ENCODE measurements at regions not wholly inside any gene's neighbourhood (a gene's known extent, or its start where the extent isn't known, plus 50 kb on each side); places are given as distances from the start of the nearest gene placed in this dataset.

DNA sequence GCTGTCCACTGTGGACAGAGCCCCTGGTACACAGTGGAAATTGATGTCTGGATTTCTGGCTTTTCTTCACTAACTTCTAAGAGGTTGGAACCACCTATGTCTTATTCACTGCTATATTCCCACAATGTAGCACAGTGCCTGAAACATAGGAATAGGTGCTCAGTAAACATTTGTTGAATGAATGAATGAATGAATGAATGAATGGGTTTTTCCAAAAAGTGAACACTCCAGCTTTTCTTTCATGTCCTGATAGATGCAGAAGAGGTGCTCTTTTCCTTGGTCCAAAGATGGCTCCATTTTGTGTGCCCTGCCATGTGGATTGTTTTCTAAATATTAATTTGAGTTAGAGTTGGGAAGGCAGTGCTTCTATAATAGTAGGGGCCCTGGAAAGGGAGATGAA is 124.1 kb downstream of the SP3 start:
- H3K4me3 ChIP-seq (ENCODE audit: low read depth, low read length, poor library complexity, severe bottlenecking), result no peak overlapping the region
- H3K36me3 ChIP-seq (ENCODE audit: insufficient read depth, low read length, poor library complexity, severe bottlenecking), result no peaks in the 10 kb centered on the region
- POLR2A ChIA-PET (ENCODE audit: low non-redundant PET), result no interaction called here
- H3K27me3 ChIP-seq (replicated peaks; ENCODE audit: insufficient read depth, low read depth, low read length, poor library complexity), result no peaks in the 10 kb centered on the region
- no peaks in the 10 kb centered on the region for H3K9me3 ChIP-seq (ENCODE audit: low read depth, low read length, poor library complexity, severe bottlenecking)
- TF ChIP-seq EZH2 (IDR thresholded peaks at IDR 0.05; ENCODE audit: borderline replicate concordance, low read depth, low read length, poor library complexity, severe bottlenecking), result no peak
- TF ChIP-seq, protein P1, sequence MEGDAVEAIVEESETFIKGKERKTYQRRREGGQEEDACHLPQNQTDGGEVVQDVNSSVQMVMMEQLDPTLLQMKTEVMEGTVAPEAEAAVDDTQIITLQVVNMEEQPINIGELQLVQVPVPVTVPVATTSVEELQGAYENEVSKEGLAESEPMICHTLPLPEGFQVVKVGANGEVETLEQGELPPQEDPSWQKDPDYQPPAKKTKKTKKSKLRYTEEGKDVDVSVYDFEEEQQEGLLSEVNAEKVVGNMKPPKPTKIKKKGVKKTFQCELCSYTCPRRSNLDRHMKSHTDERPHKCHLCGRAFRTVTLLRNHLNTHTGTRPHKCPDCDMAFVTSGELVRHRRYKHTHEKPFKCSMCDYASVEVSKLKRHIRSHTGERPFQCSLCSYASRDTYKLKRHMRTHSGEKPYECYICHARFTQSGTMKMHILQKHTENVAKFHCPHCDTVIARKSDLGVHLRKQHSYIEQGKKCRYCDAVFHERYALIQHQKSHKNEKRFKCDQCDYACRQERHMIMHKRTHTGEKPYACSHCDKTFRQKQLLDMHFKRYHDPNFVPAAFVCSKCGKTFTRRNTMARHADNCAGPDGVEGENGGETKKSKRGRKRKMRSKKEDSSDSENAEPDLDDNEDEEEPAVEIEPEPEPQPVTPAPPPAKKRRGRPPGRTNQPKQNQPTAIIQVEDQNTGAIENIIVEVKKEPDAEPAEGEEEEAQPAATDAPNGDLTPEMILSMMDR (conservative IDR thresholded peaks at IDR 0.05; ENCODE audit: low read depth, low read length), result no peak
- intact Hi-C loops (cut with micrococcal nuclease; ENCODE audit: unreplicated experiment), result no loop called here
- DNase-seq (ENCODE audit: low spot score), result no peak
- no peak overlapping the region for H3K27ac ChIP-seq (ENCODE audit: low read depth, low read length, poor library complexity, severe bottlenecking)
- no peaks in the 10 kb centered on the region for H3K4me1 ChIP-seq (ENCODE audit: insufficient read depth, low read length, poor library complexity, severe bottlenecking)
- no TSS peak for BruUV-seq (replicated peaks)
- CTCF ChIA-PET, result no interaction called here

DNA sequence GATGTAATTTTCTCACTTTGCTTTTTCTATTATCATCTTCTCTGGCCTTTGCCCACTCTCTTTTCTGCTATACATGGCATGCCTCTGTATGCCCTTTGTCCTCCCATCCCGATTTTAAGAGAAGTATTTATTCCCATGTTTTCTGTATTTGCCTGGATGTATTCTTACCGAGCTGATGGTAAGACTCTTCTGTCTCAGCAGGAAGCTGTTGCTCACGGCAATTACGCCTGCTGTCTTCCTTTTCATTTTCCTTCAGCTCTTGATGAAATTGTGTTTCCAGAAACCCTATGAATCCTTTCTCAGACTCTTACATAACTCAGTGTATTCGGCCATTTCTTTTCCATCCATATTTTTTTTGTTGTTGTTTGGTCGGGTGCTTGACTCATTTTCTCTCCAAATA is 121.6 kb downstream of the SP3 start:
- Histone ChIP-seq H3K27ac (ENCODE audit: low read depth, low read length, poor library complexity, severe bottlenecking) (no peak overlapping the region), H3K4me3 (ENCODE audit: low read depth, low read length, poor library complexity, severe bottlenecking) (no peak overlapping the region), H3K36me3 (ENCODE audit: insufficient read depth, low read length, poor library complexity, severe bottlenecking) (no peaks in the 10 kb centered on the region), H3K4me1 (ENCODE audit: insufficient read depth, low read length, poor library complexity, severe bottlenecking) (no peaks in the 10 kb centered on the region), H3K9me3 (ENCODE audit: low read depth, low read length, poor library complexity, severe bottlenecking) (no peaks in the 10 kb centered on the region), H3K27me3 (replicated peaks; ENCODE audit: insufficient read depth, low read depth, low read length, poor library complexity) (no peaks in the 10 kb centered on the region)
- CTCF ChIA-PET, result no interaction called here
- intact Hi-C loops (cut with micrococcal nuclease; ENCODE audit: unreplicated experiment), result no loop called here
- POLR2A ChIA-PET (ENCODE audit: low non-redundant PET), result no interaction called here
- TF ChIP-seq, protein P1 (conservative IDR thresholded peaks at IDR 0.05; ENCODE audit: low read depth, low read length), result no peak
- no peak for TF ChIP-seq EZH2 (IDR thresholded peaks at IDR 0.05; ENCODE audit: borderline replicate concordance, low read depth, low read length, poor library complexity, severe bottlenecking)
- BruUV-seq (replicated peaks), result no TSS peak
- peak; percentile 51 for DNase-seq (ENCODE audit: low spot score)

DNA sequence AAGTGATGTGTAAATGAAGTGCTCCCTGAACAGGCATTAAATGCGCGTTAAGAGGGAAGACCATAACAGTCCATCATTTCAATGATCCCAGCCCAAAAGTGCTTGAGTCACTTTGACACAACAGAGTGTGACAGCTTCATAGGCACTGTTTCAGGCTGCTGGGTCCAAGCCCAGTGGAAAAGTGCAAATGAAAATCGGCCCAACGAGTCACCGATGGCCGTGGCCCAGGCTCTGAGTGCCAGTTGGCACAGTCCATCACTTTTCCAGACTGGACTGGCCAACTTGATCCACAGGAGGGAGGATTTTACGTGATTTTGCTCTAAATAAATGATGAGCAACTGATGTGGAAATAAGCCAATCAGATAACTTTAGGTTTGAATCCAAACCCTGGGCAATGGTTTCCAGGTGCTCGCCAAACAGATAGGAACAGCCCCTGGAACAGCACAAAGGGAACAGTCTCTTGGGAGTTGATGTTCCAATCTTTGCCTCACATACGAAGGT is 114.0 kb downstream of the SP3 start:
- H3K36me3 ChIP-seq (ENCODE audit: insufficient read depth, low read length, poor library complexity, severe bottlenecking), result no peaks in the 10 kb centered on the region
- no peaks in the 10 kb centered on the region for H3K27me3 ChIP-seq (replicated peaks; ENCODE audit: insufficient read depth, low read depth, low read length, poor library complexity)
- TF ChIP-seq, protein P1 (conservative IDR thresholded peaks at IDR 0.05; ENCODE audit: low read depth, low read length), result no peak
- TF ChIP-seq EZH2 (IDR thresholded peaks at IDR 0.05; ENCODE audit: borderline replicate concordance, low read depth, low read length, poor library complexity, severe bottlenecking), result no peak
- no peaks in the 10 kb centered on the region for H3K4me1 ChIP-seq (ENCODE audit: insufficient read depth, low read length, poor library complexity, severe bottlenecking)
- BruUV-seq (replicated peaks), result no TSS peak
- intact Hi-C loops (cut with micrococcal nuclease; ENCODE audit: unreplicated experiment), result no loop called here
- ChIA-PET CTCF (no interaction called here), POLR2A (ENCODE audit: low non-redundant PET) (no interaction called here)
- no peak overlapping the region for H3K4me3 ChIP-seq (ENCODE audit: low read depth, low read length, poor library complexity, severe bottlenecking)
- H3K27ac ChIP-seq (ENCODE audit: low read depth, low read length, poor library complexity, severe bottlenecking), result no peak overlapping the region
- H3K9me3 ChIP-seq (ENCODE audit: low read depth, low read length, poor library complexity, severe bottlenecking), result no peaks in the 10 kb centered on the region
- DNase-seq (ENCODE audit: low spot score), result no peak

All from A673 (cell line).